SU-DHL-6 (cell line): ENCODE measurements at regions not wholly inside any gene's neighbourhood (a gene's known extent, or its start where the extent isn't known, plus 50 kb on each side); places are given as distances from the start of the nearest gene placed in this dataset.

ENCODE experiments used
- EZH2phosphoT487 ChIP-seq: fragments of 200-600 bp; sonication (generic), shearing (Covaris generic); conservative IDR thresholded peaks from 2 replicates; pipeline ENCODE4 v1.6.1; 2018; ENCODE audit warnings: mild to moderate bottlenecking, antibody characterized with exemption, low read length, moderate library complexity, mixed read lengths
- TF ChIP-seq, protein P1 (sequence below): fragments of 200-600 bp; sonication (generic); IDR thresholded peaks from one replicate; pipeline ENCODE4 v1.5.1; 2017; ENCODE audit warnings: antibody characterized with exemption, mild to moderate bottlenecking, low read length, moderate library complexity; ENCODE audit not compliant: insufficient read depth, poor library complexity, severe bottlenecking

DNA sequence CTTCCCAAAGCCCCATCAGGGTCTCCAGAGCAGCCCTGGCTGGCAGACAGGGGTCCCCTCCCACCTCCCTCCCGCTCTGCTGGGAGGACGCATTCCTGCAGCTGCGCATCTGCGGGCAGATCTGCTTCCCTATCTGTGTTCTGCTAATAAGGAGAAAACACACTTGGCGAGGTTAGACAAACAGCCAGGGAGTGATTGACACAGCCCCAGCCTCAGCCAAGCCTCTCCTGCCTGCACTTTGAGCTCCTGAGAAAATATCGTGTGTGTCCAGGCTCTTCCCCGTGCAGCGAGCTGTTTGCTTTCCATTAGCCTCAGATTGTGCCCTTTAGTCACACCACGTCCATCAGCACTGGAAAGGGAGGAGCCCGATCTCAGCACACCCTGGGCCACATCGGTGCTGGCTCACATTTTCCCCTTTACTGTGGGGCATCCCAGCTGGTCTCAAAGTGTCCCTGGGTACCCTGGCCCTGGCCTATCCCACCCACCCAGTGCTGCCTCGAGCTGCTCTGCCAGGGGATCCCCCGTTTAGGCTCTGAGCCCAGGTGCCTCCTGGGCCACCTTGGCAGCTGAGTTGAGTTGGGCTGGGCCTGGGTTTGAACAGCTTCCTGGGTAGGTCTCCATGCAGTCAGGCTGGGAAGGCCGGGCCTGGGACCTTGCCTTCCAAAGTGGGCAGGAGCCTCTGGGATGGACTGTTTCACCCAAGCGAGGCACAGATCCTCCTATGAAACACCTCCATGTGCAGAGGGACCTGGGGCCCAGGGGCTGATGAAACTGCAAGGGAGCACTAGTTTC is 61.1 kb downstream of the BARX1 start:
- TF ChIP-seq, protein P1, sequence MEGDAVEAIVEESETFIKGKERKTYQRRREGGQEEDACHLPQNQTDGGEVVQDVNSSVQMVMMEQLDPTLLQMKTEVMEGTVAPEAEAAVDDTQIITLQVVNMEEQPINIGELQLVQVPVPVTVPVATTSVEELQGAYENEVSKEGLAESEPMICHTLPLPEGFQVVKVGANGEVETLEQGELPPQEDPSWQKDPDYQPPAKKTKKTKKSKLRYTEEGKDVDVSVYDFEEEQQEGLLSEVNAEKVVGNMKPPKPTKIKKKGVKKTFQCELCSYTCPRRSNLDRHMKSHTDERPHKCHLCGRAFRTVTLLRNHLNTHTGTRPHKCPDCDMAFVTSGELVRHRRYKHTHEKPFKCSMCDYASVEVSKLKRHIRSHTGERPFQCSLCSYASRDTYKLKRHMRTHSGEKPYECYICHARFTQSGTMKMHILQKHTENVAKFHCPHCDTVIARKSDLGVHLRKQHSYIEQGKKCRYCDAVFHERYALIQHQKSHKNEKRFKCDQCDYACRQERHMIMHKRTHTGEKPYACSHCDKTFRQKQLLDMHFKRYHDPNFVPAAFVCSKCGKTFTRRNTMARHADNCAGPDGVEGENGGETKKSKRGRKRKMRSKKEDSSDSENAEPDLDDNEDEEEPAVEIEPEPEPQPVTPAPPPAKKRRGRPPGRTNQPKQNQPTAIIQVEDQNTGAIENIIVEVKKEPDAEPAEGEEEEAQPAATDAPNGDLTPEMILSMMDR: no peak
- TF ChIP-seq EZH2phosphoT487: no peak
